ENCODE measurements at regions not wholly inside any gene's neighbourhood (a gene's known extent, or its start where the extent isn't known, plus 50 kb on each side); places are given as distances from the start of the nearest gene placed in this dataset.
"Not testable (repeated sequence)": the region's sequence is repeated elsewhere in the genome, so short reads cannot be mapped to it uniquely, and the experiment has no call there.

DNA sequence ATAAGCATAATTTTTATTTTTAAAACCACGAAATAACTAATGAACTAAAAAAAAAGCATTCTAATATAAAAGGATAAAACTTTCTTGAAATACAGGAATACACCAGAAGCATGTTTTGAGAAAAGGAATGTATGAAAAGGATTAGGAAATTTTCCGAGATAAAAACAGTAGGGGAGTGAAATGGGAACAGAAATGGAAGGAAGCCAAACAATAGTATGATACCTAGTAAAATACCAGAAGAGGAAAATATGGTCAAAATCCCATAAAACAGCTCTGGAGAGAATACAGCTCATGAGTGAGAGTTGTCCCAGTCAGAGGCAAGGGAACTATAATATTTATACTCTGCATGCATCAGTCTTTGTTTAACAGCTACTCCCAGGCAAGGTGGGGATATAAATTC is 1016.2 kb downstream of the SLC6A15 start:
- H3K4me1 Mint-ChIP-seq, result no peaks in the 10 kb centered on the region
- Histone ChIP-seq H3K4me1 (no peaks in the 10 kb centered on the region), H3K4me3 (no peak overlapping the region), H3K9ac (no peak overlapping the region), H2AFZ (replicated peaks) (no peak overlapping the region), H3K79me2 (ENCODE audit: low read depth) (no peaks in the 10 kb centered on the region), H3K27ac (no peak overlapping the region), H3K36me3 (no peaks in the 10 kb centered on the region), H3K9me3 (ENCODE audit: low read depth) (no peaks in the 10 kb centered on the region), H3F3A (ENCODE audit: low read depth) (no peaks in the 10 kb centered on the region), H3K27me3 (no peaks in the 10 kb centered on the region), H4K20me1 (ENCODE audit: low read depth) (no peaks in the 10 kb centered on the region), H3K4me2 (no peak overlapping the region)
- H3K9me3 Mint-ChIP-seq, result no peaks in the 10 kb centered on the region
- H3K27me3 Mint-ChIP-seq (ENCODE audit: insufficient read depth, low read depth), result no peaks in the 10 kb centered on the region
- TF ChIP-seq, protein P1, sequence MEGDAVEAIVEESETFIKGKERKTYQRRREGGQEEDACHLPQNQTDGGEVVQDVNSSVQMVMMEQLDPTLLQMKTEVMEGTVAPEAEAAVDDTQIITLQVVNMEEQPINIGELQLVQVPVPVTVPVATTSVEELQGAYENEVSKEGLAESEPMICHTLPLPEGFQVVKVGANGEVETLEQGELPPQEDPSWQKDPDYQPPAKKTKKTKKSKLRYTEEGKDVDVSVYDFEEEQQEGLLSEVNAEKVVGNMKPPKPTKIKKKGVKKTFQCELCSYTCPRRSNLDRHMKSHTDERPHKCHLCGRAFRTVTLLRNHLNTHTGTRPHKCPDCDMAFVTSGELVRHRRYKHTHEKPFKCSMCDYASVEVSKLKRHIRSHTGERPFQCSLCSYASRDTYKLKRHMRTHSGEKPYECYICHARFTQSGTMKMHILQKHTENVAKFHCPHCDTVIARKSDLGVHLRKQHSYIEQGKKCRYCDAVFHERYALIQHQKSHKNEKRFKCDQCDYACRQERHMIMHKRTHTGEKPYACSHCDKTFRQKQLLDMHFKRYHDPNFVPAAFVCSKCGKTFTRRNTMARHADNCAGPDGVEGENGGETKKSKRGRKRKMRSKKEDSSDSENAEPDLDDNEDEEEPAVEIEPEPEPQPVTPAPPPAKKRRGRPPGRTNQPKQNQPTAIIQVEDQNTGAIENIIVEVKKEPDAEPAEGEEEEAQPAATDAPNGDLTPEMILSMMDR (IDR thresholded peaks at IDR 0.05), result no peak
- TF ChIP-seq EZH2phosphoT487 (IDR thresholded peaks at IDR 0.05), result no peak
- no peak for TF ChIP-seq EZH2 (IDR thresholded peaks at IDR 0.05)
- no peaks in the 10 kb centered on the region for H3K36me3 Mint-ChIP-seq
- no peak overlapping the region for H3K4me3 Mint-ChIP-seq
- no peak overlapping the region for H3K27ac Mint-ChIP-seq
- DNase-seq (ENCODE audit: low spot score), result no peak

- Mint-ChIP-seq H3K4me1 (no peaks in the 10 kb centered on the region), H3K36me3 (no peaks in the 10 kb centered on the region), H3K27me3 (ENCODE audit: insufficient read depth, low read depth) (no peaks in the 10 kb centered on the region), H3K4me3 (no peak overlapping the region), H3K27ac (no peak overlapping the region), H3K9me3 (peaks cover 3% of the 10 kb centered on the region)
- TF ChIP-seq, protein P1 (IDR thresholded peaks at IDR 0.05), result no peak
- no peak for TF ChIP-seq EZH2 (IDR thresholded peaks at IDR 0.05)
- Histone ChIP-seq H3K4me3 (no peak overlapping the region), H3K27me3 (no peaks in the 10 kb centered on the region), H3F3A (ENCODE audit: low read depth) (no peaks in the 10 kb centered on the region), H3K4me1 (no peaks in the 10 kb centered on the region), H4K20me1 (ENCODE audit: low read depth) (no peaks in the 10 kb centered on the region), H3K4me2 (no peak overlapping the region), H3K27ac (no peak overlapping the region), H2AFZ (replicated peaks) (no peak overlapping the region), H3K36me3 (no peaks in the 10 kb centered on the region), H3K9me3 (ENCODE audit: low read depth) (no peaks in the 10 kb centered on the region), H3K9ac (no peak overlapping the region), H3K79me2 (ENCODE audit: low read depth) (no peaks in the 10 kb centered on the region)
- no peak for DNase-seq (ENCODE audit: low spot score)
These were observed 1019.5 kb downstream of the SLC6A15 start for GRCh38 chr12:83893101-83893500.

- no peaks in the 10 kb centered on the region for H3K4me1 ChIP-seq
- Mint-ChIP-seq H3K36me3 (no peaks in the 10 kb centered on the region), H3K4me1 (no peaks in the 10 kb centered on the region), H3K27me3 (ENCODE audit: insufficient read depth, low read depth) (no peaks in the 10 kb centered on the region), H3K9me3 (peaks cover 3% of the 10 kb centered on the region), H3K27ac (no peak overlapping the region), H3K4me3 (no peak overlapping the region)
- H3K27ac ChIP-seq, result no peak overlapping the region
- H3K9me3 ChIP-seq (ENCODE audit: low read depth), result no peaks in the 10 kb centered on the region
- no peak for TF ChIP-seq EZH2phosphoT487 (IDR thresholded peaks at IDR 0.05)
- no peak for TF ChIP-seq EZH2 (IDR thresholded peaks at IDR 0.05)
- TF ChIP-seq, protein P1 (IDR thresholded peaks at IDR 0.05), result no peak
- DNase-seq (ENCODE audit: low spot score), result no peak
- no peaks in the 10 kb centered on the region for H4K20me1 ChIP-seq (ENCODE audit: low read depth)
- no peak overlapping the region for H3K9ac ChIP-seq
- H3F3A ChIP-seq (ENCODE audit: low read depth), result no peaks in the 10 kb centered on the region
- H2AFZ ChIP-seq (replicated peaks), result no peak overlapping the region
- no peak overlapping the region for H3K4me3 ChIP-seq
- no peak overlapping the region for H3K4me2 ChIP-seq
- no peaks in the 10 kb centered on the region for H3K36me3 ChIP-seq
- no peaks in the 10 kb centered on the region for H3K27me3 ChIP-seq
- no peaks in the 10 kb centered on the region for H3K79me2 ChIP-seq (ENCODE audit: low read depth)
These were observed 1022.9 kb downstream of the SLC6A15 start for GRCh38 chr12:83889745-83890144.

- H3K9me3 ChIP-seq (ENCODE audit: low read depth), result no peaks in the 10 kb centered on the region
- H3F3A ChIP-seq (ENCODE audit: low read depth), result no peaks in the 10 kb centered on the region
- Mint-ChIP-seq H3K36me3 (no peaks in the 10 kb centered on the region), H3K27me3 (ENCODE audit: insufficient read depth, low read depth) (no peaks in the 10 kb centered on the region), H3K9me3 (peaks cover 3% of the 10 kb centered on the region), H3K4me1 (no peaks in the 10 kb centered on the region), H3K4me3 (no peak overlapping the region), H3K27ac (no peak overlapping the region)
- no peak overlapping the region for H3K4me2 ChIP-seq
- no peaks in the 10 kb centered on the region for H3K27me3 ChIP-seq
- H3K9ac ChIP-seq, result no peak overlapping the region
- no peak overlapping the region for H3K27ac ChIP-seq
- no peak for DNase-seq (ENCODE audit: low spot score)
- no peak overlapping the region for H3K4me3 ChIP-seq
- TF ChIP-seq, protein P1 (IDR thresholded peaks at IDR 0.05), result no peak
- TF ChIP-seq EZH2 (IDR thresholded peaks at IDR 0.05), result no peak
- no peak for TF ChIP-seq EZH2phosphoT487 (IDR thresholded peaks at IDR 0.05)
- no peaks in the 10 kb centered on the region for H4K20me1 ChIP-seq (ENCODE audit: low read depth)
- no peaks in the 10 kb centered on the region for H3K36me3 ChIP-seq
- H2AFZ ChIP-seq (replicated peaks), result no peak overlapping the region
- no peaks in the 10 kb centered on the region for H3K4me1 ChIP-seq
- H3K79me2 ChIP-seq (ENCODE audit: low read depth), result no peaks in the 10 kb centered on the region
These were observed 1026.1 kb downstream of the SLC6A15 start for GRCh38 chr12:83886479-83886878.

GRCh38 chr12:83870921-83871599 is 1041.5 kb downstream of the SLC6A15 start:
- H3K9me3 ChIP-seq (ENCODE audit: low read depth); H4K20me1 ChIP-seq (ENCODE audit: low read depth); H3K79me2 ChIP-seq (ENCODE audit: low read depth); H2AFZ ChIP-seq (replicated peaks); H3F3A ChIP-seq (ENCODE audit: low read depth); H3K27me3 Mint-ChIP-seq (ENCODE audit: insufficient read depth, low read depth); H3K4me3 ChIP-seq; H3K27me3 ChIP-seq; H3K4me2 ChIP-seq; DNase-seq (ENCODE audit: low spot score); H3K9ac ChIP-seq; H3K4me1 ChIP-seq; H3K27ac Mint-ChIP-seq; H3K4me3 Mint-ChIP-seq; H3K36me3 Mint-ChIP-seq; H3K27ac ChIP-seq; H3K4me1 Mint-ChIP-seq; H3K36me3 ChIP-seq; H3K9me3 Mint-ChIP-seq: not testable (repeated sequence)

Data from neural progenitor cell (in vitro differentiated cells).